OCI-LY3 (cell line): ENCODE measurements at regions not wholly inside any gene's neighbourhood (a gene's known extent, or its start where the extent isn't known, plus 50 kb on each side); places are given as distances from the start of the nearest gene placed in this dataset.

Experiments
- H2AFZ ChIP-seq: fragments of 200-600, 300-600 bp; shearing (Covaris generic); 2 replicates; pipeline ENCODE4 v1.6.0; 2014; ENCODE audit warnings: antibody characterized with exemption, low read depth, low read length
- H3K27ac ChIP-seq: fragments of 200-600, 300-600 bp; sonication (generic); 2 replicates; pipeline ENCODE4 v1.5.1; 2014; ENCODE audit warnings: mild to moderate bottlenecking, low read length, moderate library complexity, mixed read lengths
- H3K27me3 ChIP-seq: fragments of 200-600, 300-600 bp; sonication (generic); 2 replicates; pipeline ENCODE4 v1.6.1; 2014; ENCODE audit warnings: low read depth, low read length, mixed read lengths
- H3K36me3 ChIP-seq: fragments of 200-600, 300-600 bp; sonication (generic); replicated peaks from 2 replicates; pipeline ENCODE3; 2014; ENCODE audit warnings: low read depth, low read length, mixed read lengths
- H3K4me1 ChIP-seq: fragments of 300-600, 200-600 bp; sonication (generic); 2 replicates; pipeline ENCODE4 v1.6.1; 2014; ENCODE audit warnings: low read length, mixed read lengths
- H3K4me2 ChIP-seq: fragments of 200-600, 300-600 bp; sonication (generic); 2 replicates; pipeline ENCODE4 v1.6.1; 2014; ENCODE audit warnings: low read length, mixed read lengths
- H3K4me3 ChIP-seq: fragments of 300-600, 200-600 bp; sonication (generic); 2 replicates; pipeline ENCODE4 v1.5.1; 2014; ENCODE audit warnings: antibody characterized with exemption, mild to moderate bottlenecking, low read length, moderate library complexity
- H3K79me2 ChIP-seq: fragments of 300-600, 200-600 bp; shearing (Covaris generic); 2 replicates; pipeline ENCODE4 v1.6.1; 2014; ENCODE audit warnings: mild to moderate bottlenecking, low read length, mixed read lengths
- H3K9ac ChIP-seq: fragments of 300-600, 200-600 bp; shearing (Covaris generic); 2 replicates; pipeline ENCODE4 v1.6.0; 2014; ENCODE audit warnings: mild to moderate bottlenecking, low read length, moderate library complexity
- H3K9me3 ChIP-seq: fragments of 200-600, 300-600 bp; shearing (Covaris generic); 2 replicates; pipeline ENCODE4 v1.6.1; 2014; ENCODE audit warnings: low read length, mixed read lengths; ENCODE audit not compliant: insufficient read depth
- H4K20me1 ChIP-seq: fragments of 200-600, 300-600 bp; sonication (generic); 2 replicates; pipeline ENCODE4 v1.6.1; 2016; ENCODE audit warnings: low read length, mixed read lengths; ENCODE audit not compliant: insufficient read depth
- EZH2phosphoT487 ChIP-seq: fragments of 200-600 bp; shearing (Covaris generic); IDR thresholded peaks from 2 replicates; pipeline ENCODE4 v1.6.1; 2018; ENCODE audit warnings: antibody characterized with exemption, mixed run types, low read depth
- TF ChIP-seq, protein P1 (sequence below): fragments of 200-600, 300-600 bp; sonication (generic); IDR thresholded peaks from 2 replicates; pipeline ENCODE4 v1.5.1; 2014; ENCODE audit warnings: antibody characterized with exemption, low read length, low read depth

GRCh38 chr2:221019668-221020067 lies 552.4 kb downstream of the EPHA4 start:
- H3K27ac ChIP-seq: no peak overlapping the region
- H3K4me3 ChIP-seq: no peak overlapping the region
- no peak overlapping the region for H2AFZ ChIP-seq
- TF ChIP-seq, protein P1, sequence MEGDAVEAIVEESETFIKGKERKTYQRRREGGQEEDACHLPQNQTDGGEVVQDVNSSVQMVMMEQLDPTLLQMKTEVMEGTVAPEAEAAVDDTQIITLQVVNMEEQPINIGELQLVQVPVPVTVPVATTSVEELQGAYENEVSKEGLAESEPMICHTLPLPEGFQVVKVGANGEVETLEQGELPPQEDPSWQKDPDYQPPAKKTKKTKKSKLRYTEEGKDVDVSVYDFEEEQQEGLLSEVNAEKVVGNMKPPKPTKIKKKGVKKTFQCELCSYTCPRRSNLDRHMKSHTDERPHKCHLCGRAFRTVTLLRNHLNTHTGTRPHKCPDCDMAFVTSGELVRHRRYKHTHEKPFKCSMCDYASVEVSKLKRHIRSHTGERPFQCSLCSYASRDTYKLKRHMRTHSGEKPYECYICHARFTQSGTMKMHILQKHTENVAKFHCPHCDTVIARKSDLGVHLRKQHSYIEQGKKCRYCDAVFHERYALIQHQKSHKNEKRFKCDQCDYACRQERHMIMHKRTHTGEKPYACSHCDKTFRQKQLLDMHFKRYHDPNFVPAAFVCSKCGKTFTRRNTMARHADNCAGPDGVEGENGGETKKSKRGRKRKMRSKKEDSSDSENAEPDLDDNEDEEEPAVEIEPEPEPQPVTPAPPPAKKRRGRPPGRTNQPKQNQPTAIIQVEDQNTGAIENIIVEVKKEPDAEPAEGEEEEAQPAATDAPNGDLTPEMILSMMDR: no peak
- TF ChIP-seq EZH2phosphoT487: no peak
- no peak overlapping the region for H3K4me2 ChIP-seq
- H4K20me1 ChIP-seq: no peaks in the 10 kb centered on the region
- H3K9me3 ChIP-seq: no peaks in the 10 kb centered on the region
- H3K79me2 ChIP-seq: no peaks in the 10 kb centered on the region
- H3K9ac ChIP-seq: no peak overlapping the region
- H3K27me3 ChIP-seq: no peaks in the 10 kb centered on the region
- H3K36me3 ChIP-seq: no peaks in the 10 kb centered on the region
- peaks cover 9% of the 10 kb centered on the region for H3K4me1 ChIP-seq

DNA sequence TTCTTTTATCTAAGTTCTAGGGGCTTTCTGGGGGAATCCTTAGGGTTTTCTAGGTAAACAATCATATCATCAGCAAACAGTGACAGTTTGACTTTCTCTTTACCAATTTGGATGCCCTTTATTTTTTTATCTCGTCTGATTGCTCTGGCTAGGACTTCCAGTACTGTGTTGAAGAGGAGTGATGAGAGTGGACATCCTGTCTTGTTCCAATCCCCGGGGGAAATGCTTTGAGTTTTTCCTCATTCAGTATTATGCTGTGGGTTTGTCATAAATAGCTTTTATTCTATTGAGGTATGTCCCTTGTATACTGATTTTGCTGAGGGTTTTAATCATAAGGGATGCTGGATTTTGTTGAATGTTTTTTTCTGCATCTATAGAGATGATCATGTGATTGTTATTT lies 549.5 kb downstream of the EPHA4 start:
- peaks cover 7% of the 10 kb centered on the region; the same call in 1 of the 2 replicates for H3K4me1 ChIP-seq
- no peak overlapping the region for H3K4me2 ChIP-seq
- H4K20me1 ChIP-seq: no peaks in the 10 kb centered on the region
- H2AFZ ChIP-seq: no peak overlapping the region
- no peak overlapping the region for H3K27ac ChIP-seq
- no peaks in the 10 kb centered on the region for H3K36me3 ChIP-seq
- H3K9me3 ChIP-seq: no peaks in the 10 kb centered on the region
- no peak overlapping the region for H3K9ac ChIP-seq
- no peaks in the 10 kb centered on the region for H3K27me3 ChIP-seq
- no peaks in the 10 kb centered on the region for H3K79me2 ChIP-seq
- no peak for TF ChIP-seq EZH2phosphoT487
- TF ChIP-seq, protein P1: no peak
- H3K4me3 ChIP-seq: no peak overlapping the region

DNA sequence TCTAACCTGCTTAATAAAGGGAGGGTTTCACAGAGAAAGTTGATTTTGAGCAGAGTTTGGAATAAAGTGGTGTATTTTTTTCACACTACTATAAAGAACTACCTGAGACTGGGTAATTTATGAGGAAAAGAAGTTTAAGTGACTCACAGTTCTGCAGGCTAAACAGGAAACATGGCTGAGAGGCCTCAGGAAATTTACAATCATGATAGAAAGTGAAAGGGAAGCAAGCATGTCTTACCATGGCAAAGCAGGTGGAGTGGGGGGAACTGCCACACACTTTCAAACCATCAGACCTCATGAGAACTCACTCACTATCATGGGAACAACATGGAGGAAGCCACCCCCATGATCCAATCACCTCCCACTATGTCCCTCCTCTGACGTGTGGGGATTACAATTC lies 546.7 kb downstream of the EPHA4 start:
- no peaks in the 10 kb centered on the region for H3K9me3 ChIP-seq
- no peak overlapping the region for H3K4me2 ChIP-seq
- H3K36me3 ChIP-seq: no peaks in the 10 kb centered on the region
- H3K27ac ChIP-seq: no peak overlapping the region
- H4K20me1 ChIP-seq: no peaks in the 10 kb centered on the region
- TF ChIP-seq, protein P1: no peak
- no peak for TF ChIP-seq EZH2phosphoT487
- H2AFZ ChIP-seq: no peak overlapping the region
- no peak overlapping the region for H3K4me3 ChIP-seq
- no peak overlapping the region for H3K9ac ChIP-seq
- H3K79me2 ChIP-seq: no peaks in the 10 kb centered on the region
- H3K4me1 ChIP-seq: peaks cover 7% of the 10 kb centered on the region; the same call in 1 of the 2 replicates
- no peaks in the 10 kb centered on the region for H3K27me3 ChIP-seq

GRCh38 chr2:221034026-221034701 lies 537.9 kb downstream of the EPHA4 start:
- no peak overlapping the region for H3K4me3 ChIP-seq
- no peaks in the 10 kb centered on the region for H4K20me1 ChIP-seq
- H3K27ac ChIP-seq: no peak overlapping the region
- H3K9ac ChIP-seq: no peak overlapping the region
- TF ChIP-seq EZH2phosphoT487: no peak
- TF ChIP-seq, protein P1: no peak
- no peaks in the 10 kb centered on the region for H3K27me3 ChIP-seq
- peaks cover 14% of the 10 kb centered on the region for H3K4me1 ChIP-seq
- H2AFZ ChIP-seq: no peak overlapping the region
- no peaks in the 10 kb centered on the region for H3K36me3 ChIP-seq
- H3K79me2 ChIP-seq: no peaks in the 10 kb centered on the region
- H3K4me2 ChIP-seq: no peak overlapping the region
- no peaks in the 10 kb centered on the region for H3K9me3 ChIP-seq
